ENCODE measurements at regions not wholly inside any gene's neighbourhood (a gene's known extent, or its start where the extent isn't known, plus 50 kb on each side); places are given as distances from the start of the nearest gene placed in this dataset.

DNA sequence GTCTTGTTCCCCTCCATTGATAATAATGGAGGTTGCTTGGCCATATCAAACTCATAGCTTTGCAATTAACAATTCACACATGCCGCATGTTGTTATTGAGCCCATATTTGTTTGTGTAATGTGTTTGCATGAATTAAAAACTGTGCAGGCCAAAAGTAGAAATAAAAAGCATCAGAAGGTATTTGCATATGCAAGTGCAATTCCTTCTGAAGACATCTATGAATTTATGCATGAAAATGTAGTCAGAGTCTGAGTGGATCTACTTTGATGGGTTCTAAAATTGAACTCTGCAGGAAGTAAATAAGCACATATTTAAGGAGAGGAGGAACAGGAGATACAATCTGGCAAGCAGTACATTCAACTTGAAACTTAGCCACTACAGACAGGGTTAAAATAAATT is 1004.6 kb upstream of the WWC1 start:
- H3K27ac ChIP-seq = no peak overlapping the region
- no peak for ATAC-seq
- no peaks in the 10 kb centered on the region for H3K27me3 ChIP-seq
- intact Hi-C loops (cut with DNase I; ENCODE audit: low total_unique reads) = no loop called here
- TF ChIP-seq, protein P1, sequence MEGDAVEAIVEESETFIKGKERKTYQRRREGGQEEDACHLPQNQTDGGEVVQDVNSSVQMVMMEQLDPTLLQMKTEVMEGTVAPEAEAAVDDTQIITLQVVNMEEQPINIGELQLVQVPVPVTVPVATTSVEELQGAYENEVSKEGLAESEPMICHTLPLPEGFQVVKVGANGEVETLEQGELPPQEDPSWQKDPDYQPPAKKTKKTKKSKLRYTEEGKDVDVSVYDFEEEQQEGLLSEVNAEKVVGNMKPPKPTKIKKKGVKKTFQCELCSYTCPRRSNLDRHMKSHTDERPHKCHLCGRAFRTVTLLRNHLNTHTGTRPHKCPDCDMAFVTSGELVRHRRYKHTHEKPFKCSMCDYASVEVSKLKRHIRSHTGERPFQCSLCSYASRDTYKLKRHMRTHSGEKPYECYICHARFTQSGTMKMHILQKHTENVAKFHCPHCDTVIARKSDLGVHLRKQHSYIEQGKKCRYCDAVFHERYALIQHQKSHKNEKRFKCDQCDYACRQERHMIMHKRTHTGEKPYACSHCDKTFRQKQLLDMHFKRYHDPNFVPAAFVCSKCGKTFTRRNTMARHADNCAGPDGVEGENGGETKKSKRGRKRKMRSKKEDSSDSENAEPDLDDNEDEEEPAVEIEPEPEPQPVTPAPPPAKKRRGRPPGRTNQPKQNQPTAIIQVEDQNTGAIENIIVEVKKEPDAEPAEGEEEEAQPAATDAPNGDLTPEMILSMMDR (IDR thresholded peaks at IDR 0.05 in 4 of 5, conservative IDR thresholded peaks at IDR 0.05 in 1 of 5) = no peak
- no peak for TF ChIP-seq POLR2A (IDR thresholded peaks at IDR 0.05)
- no peaks in the 10 kb centered on the region for H3K9me3 ChIP-seq
- in situ Hi-C loops (cut with MboI; ENCODE audit: low sequenced_read_pairs in 4 of 4) = no loop called here
- H3K4me1 ChIP-seq = no peaks in the 10 kb centered on the region
- no peak overlapping the region for H3K4me3 ChIP-seq
- no peaks in the 10 kb centered on the region for H3K36me3 ChIP-seq
- no peak for DNase-seq

DNA sequence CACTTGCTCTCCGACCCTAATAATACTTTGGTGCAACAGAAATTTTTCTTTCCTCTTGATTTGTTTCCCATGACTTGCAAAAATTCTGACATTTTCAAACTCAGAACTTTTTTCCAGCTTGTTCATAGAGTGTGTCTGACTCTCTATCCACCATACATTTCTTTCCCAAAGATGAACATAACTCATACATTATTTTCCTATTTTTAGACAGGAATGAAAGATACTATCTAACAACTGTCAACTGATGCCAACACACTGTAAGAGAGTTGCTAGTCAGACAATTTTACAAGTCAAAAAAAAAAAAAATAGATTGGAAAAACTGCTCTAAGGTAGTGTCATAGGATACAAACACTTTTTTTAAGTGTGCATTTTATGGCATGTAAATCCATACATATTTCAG is 1001.0 kb upstream of the WWC1 start:
- intact Hi-C loops (cut with DNase I; ENCODE audit: low total_unique reads) (no loop called here), in situ Hi-C loops (cut with MboI; ENCODE audit: low sequenced_read_pairs in 4 of 4) (no loop called here)
- no peak for TF ChIP-seq POLR2A (IDR thresholded peaks at IDR 0.05)
- TF ChIP-seq, protein P1 (IDR thresholded peaks at IDR 0.05 in 4 of 5, conservative IDR thresholded peaks at IDR 0.05 in 1 of 5) = no peak
- Histone ChIP-seq H3K9me3 (no peaks in the 10 kb centered on the region), H3K27me3 (no peaks in the 10 kb centered on the region), H3K27ac (no peak overlapping the region), H3K36me3 (no peaks in the 10 kb centered on the region), H3K4me3 (no peak overlapping the region), H3K4me1 (no peaks in the 10 kb centered on the region)
- no peak for ATAC-seq
- DNase-seq = no peak

GRCh38 chr5:167294882-167295680 is 996.4 kb upstream of the WWC1 start:
- no peak overlapping the region for H3K4me3 ChIP-seq
- TF ChIP-seq, protein P1 (IDR thresholded peaks at IDR 0.05 in 4 of 5, conservative IDR thresholded peaks at IDR 0.05 in 1 of 5) = no peak
- no peak for TF ChIP-seq POLR2A (IDR thresholded peaks at IDR 0.05)
- no peak for DNase-seq
- H3K36me3 ChIP-seq = no peaks in the 10 kb centered on the region
- no peak overlapping the region for H3K27ac ChIP-seq
- no peaks in the 10 kb centered on the region for H3K27me3 ChIP-seq
- ATAC-seq = no peak
- no peaks in the 10 kb centered on the region for H3K4me1 ChIP-seq
- H3K9me3 ChIP-seq = no peaks in the 10 kb centered on the region
- intact Hi-C loops (cut with DNase I; ENCODE audit: low total_unique reads) (no loop called here), in situ Hi-C loops (cut with MboI; ENCODE audit: low sequenced_read_pairs in 4 of 4) (no loop called here)

GRCh38 chr5:167295681-167296005 is 995.8 kb upstream of the WWC1 start:
- intact Hi-C loops (cut with DNase I; ENCODE audit: low total_unique reads) = no loop called here

More at GRCh38 chr5:167295681-167296005, 995.8 kb upstream of the WWC1 start:
- no peak for ATAC-seq
- Histone ChIP-seq H3K9me3 (no peaks in the 10 kb centered on the region), H3K36me3 (no peaks in the 10 kb centered on the region), H3K4me3 (no peak overlapping the region), H3K4me1 (no peaks in the 10 kb centered on the region), H3K27ac (no peak overlapping the region), H3K27me3 (no peaks in the 10 kb centered on the region)
- DNase-seq = no peak
- TF ChIP-seq, protein P1 (IDR thresholded peaks at IDR 0.05 in 4 of 5, conservative IDR thresholded peaks at IDR 0.05 in 1 of 5) = no peak
- no peak for TF ChIP-seq POLR2A (IDR thresholded peaks at IDR 0.05)
- in situ Hi-C loops (cut with MboI; ENCODE audit: low sequenced_read_pairs in 4 of 4) = no loop called here

Data from gastrocnemius medialis (tissue), 4 donors.